ENCODE measurements at regions not wholly inside any gene's neighbourhood (a gene's known extent, or its start where the extent isn't known, plus 50 kb on each side); places are given as distances from the start of the nearest gene placed in this dataset.

DNA sequence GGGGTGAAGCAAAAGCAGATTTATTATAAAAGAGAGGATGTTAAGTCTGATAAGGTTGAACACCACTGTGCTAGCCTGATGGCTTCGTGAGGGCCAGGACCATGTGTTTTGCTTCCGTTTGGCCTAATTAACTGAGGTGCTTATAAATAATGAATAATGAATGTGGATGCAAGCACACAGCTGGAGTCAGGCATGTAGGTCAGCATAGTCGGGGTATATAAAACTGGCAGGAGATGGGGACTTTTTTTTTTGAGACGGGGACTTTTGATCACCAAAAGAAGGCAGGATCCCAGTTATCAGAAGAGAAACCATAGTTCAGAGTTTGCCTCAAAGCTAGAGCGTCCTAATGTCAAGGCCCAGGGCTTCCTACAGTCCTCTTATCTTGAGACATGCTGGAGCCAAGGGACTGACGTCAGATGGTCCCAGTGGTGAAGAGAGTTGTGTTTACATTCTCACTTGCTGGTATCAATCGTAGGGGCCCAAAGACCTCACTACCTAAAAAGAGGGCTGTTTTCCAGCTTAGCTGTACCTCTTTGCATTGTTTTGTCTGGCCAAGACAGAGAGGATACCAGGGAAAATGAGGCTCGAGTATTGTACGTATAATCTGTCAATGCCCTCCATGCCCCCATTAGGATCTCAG, 50.4 kb downstream of the RTL9 start:
- no peak for DNase-seq

DNA sequence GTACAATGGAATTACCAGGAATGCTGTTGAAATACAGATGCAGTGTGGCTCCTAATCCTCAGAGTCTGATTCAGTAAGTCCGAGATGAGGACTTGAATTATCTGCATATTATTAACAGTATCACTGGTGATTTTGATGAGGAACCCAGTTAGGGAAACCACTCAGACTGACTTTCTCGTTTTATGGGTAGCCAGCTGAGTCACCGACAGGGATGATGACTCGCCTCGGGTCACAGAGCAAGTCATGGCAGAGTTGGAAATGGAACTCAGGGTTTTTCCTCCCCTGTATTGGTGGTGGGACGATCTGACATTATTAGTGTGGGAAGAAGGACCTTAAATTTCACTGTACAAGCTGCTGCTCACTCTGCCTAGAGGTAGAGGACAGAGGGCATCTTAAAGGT, 51.3 kb downstream of the RTL9 start:
- DNase-seq = peak; percentile 63

- no peak for DNase-seq
Observed at GRCh38 chrX:110410603-110411002, 52.0 kb downstream of the RTL9 start.

GRCh38 chrX:110412971-110413726, 54.5 kb downstream of the RTL9 start:
- peak; percentile 72 for DNase-seq

- no peak for DNase-seq
Observed at GRCh38 chrX:110413727-110414124, 55.1 kb downstream of the RTL9 start.

DNA sequence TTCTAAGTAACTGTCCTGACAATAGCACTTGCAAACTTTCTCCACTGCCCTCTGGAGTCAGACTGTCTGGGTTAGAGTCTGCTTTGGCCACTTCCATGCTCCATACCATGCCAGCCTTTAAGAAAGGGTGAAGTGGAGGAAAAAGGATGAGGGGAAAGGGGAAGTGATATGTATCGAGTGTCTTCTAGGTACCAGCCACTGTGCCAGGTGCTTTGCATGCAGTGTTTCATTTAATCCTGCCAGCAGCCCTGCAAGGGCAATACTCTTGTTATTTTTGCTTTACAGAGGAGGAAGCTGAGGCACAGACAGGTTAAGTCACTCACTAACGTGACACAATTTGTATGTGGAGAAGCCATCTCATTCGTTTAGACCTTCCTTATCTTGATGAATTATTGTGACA, 55.6 kb downstream of the RTL9 start:
- no peak for DNase-seq

DNA sequence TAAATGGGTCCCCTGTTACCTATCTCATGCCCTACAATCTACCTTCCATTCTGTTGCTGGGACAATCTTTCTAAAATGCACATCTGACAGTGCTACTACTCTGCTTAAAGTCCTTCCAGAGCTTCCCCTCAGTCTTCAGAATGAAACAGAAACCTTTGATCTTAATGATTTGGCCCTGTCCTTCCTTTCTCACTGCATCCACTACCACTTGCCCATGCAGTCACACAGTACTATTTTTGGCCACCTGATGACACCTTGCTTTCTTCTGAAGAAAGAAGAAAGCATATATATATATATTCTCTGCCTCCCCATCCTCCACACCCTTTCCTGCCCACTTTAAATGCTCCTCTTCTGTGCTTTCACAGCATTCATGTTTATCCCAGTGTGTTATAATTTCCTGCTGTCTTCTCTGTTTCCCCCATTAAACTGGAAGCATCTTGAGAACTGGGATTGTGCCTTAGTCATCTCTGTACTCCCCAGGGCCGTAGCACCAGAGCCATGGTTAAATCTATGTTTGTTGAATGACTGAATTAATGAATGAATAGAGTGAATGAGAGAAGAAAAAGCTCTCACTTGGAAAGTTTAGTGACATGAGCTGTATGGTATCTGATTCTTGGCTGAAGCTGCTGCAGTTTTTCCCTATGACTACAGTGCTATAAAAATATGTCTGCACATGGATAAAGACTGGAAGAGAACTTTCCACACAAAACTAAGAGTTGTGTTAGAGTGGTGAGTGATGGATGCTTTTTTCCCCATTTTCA, 56.2 kb downstream of the RTL9 start:
- peak; percentile 77 for DNase-seq

- DNase-seq = peak; percentile 73
Observed at GRCh38 chrX:110415440-110416170, 57.0 kb downstream of the RTL9 start.

GRCh38 chrX:110417128-110417527, 58.5 kb downstream of the RTL9 start:
- no peak for DNase-seq

- peak; percentile 85 for DNase-seq
Observed at GRCh38 chrX:110418316-110419235, 59.9 kb downstream of the RTL9 start.

- DNase-seq = no peak
Observed at GRCh38 chrX:110419512-110419911, 60.9 kb downstream of the RTL9 start.

DNA sequence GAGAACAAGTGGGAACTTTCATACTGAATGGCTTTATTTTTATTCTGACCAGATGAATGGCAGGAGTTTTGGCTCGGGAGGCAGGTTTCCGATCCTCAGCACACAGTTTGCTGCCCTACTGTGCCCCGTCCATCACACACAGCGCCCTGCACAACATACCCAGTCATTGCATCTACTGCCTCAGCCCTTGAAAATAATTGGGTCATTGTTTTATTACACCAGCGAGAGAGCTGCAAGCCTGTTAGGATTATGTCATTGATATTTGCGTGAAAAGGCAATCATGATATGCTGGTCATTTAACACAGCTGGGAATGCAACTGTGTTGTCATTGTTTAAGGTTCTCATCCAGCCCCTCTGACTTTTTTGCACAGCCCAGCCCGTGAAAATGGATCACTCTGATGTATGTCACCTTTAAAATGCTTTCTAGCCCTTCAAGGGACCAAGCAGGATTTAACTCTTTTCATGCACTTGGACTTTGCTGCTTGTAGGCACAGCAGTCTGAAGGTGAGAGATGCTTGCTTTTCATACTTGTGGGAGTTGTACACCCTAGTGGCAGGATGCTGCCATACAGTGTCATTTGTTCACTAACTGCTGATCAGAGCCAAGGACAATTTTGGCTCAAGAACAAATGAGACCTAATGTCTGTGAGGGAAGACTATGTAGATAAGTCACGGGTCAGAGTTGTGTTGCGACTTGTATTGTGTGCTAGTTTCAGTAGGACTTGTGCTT, 62.3 kb downstream of the RTL9 start:
- DNase-seq = no peak

DNA sequence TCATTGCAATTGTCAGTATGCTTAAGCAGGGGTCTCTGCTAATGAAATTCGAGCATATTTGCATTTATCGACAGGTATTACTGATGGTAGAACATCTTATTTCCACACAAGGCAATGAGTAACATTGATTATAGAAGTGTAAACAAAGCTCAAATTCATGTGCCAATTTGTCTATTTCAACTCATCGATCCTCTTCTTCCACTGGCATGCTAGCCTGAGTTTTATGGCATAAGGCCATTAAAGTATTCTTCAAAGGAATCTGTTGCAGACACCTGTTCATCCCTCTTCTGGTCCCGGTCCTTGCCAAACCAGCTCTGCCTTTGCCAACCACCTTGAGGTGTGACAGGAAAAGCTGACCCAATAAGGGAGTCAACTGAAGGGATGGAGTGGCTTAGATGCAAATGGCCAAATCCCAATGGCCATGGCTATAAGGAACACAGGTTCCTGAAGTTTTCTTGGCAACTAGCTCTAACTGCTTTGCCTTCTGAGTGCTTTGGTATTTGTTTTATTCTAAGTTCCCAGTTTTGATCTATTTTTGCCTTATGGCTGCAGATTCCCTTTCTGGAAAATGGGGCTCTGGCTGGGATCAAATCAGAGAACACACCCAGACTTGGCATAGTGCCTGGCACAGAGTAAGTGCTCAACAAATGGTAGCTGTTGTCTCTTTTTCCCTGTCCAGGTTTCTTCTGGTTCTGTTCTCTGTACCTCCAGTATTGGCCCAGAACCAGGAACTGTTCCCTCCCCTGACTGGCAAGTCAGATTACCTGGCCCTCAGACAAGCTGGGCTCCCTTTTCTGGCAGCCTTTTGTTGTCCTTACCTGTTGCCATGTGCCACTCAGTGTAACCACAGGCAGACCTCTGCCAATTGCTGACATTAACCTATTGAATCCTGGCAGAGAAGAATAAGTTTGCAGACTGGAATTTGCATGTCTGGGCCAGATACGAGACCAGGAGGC, 63.1 kb downstream of the RTL9 start:
- no peak for DNase-seq

GRCh38 chrX:110425222-110426154, 66.8 kb downstream of the RTL9 start:
- DNase-seq = no peak

DNA sequence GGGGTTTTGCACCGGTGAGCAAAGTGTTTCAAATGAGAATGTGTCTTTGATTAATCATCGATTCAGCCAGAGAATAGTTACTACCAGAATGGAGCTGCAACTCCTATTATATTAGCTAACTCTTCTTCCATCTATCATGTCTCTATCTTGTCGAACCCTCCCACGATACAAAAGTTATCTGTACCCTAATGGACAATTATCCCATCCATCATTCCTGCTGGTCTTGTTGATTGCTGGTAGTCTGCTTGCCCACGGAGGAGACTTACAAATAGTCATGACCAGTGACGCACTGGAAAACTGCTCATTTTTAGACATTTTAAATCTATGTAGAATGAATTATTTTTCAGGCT, 67.5 kb downstream of the RTL9 start:
- DNase-seq = no peak

- DNase-seq = no peak
Observed at GRCh38 chrX:110427076-110427475, 68.4 kb downstream of the RTL9 start.

DNA sequence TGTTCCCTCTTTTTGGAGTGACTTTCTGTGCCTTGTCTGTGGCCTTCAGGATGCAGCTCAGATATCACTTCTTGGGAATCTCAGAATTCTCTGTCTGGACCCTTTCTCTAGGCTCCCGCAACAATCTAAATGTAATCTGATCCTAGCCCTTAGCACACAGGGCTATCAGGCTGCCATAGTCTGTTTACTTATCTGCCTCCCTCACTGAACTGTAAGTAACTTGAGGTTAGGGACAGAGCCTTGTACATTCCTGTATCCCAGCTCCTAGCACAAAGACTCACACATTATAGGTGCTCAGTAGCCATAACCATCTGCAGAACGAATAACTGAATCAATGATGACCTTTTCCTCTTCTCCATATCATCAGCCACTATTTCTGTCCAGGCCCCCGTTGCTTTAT, 69.5 kb downstream of the RTL9 start:
- no peak for DNase-seq

- no peak for DNase-seq
Observed at GRCh38 chrX:110430293-110431076, 71.8 kb downstream of the RTL9 start.
